ENCODE measurements at regions not wholly inside any gene's neighbourhood (a gene's known extent, or its start where the extent isn't known, plus 50 kb on each side); places are given as distances from the start of the nearest gene placed in this dataset.

DNA sequence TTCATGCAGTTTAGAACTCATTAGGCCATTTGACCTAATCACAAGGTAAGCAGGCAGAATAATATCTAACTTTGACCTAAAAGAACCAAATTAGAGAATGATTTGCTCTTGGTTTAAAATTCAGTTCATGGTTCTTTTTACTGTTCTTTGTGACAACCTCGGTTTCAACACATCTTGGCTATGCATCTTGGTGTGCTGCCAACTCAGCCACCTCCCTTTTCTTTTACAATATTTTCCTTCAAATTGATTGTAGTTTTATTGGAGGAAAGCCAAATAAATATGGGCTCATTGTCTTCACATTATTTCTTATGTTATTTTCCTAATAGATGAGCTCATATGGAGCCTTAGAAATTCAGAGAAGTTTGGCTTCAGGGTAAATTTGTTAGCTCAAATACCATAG, 338.3 kb downstream of the SIPA1L2 start:
- no peak overlapping the region for H2AK5ac ChIP-seq (ENCODE audit: insufficient read length, low read length)
- H3K56ac ChIP-seq (ENCODE audit: insufficient read length, low read depth, low read length) = no peak overlapping the region
- H2BK12ac ChIP-seq (ENCODE audit: insufficient read length, low read depth, low read length) = no peak overlapping the region
- H3K14ac ChIP-seq (ENCODE audit: insufficient read depth, low read length) = no peak overlapping the region
- no peak overlapping the region for H2BK5ac ChIP-seq (ENCODE audit: insufficient read length, low read length)
- H3K18ac ChIP-seq (ENCODE audit: insufficient read length, low read depth, low read length) = no peak overlapping the region
- H3K79me1 ChIP-seq (ENCODE audit: insufficient read depth, low read depth, low read length, poor library complexity, severe bottlenecking) = no peaks in the 10 kb centered on the region
- no peaks in the 10 kb centered on the region for H4K20me1 ChIP-seq (ENCODE audit: control insufficient read depth, insufficient read depth, insufficient read length)
- H3K9me3 Mint-ChIP-seq = no peaks in the 10 kb centered on the region
- H3K23me2 ChIP-seq (ENCODE audit: insufficient read length, low read depth, low read length, poor library complexity, severe bottlenecking) = no peaks in the 10 kb centered on the region
- no peak overlapping the region for H4K5ac ChIP-seq (ENCODE audit: insufficient read length, low read depth, low read length)
- no peaks in the 10 kb centered on the region for H3K27me3 ChIP-seq (ENCODE audit: insufficient read depth, low read length)
- H3K4me1 ChIP-seq (ENCODE audit: insufficient read depth, low read length) = no peaks in the 10 kb centered on the region
- no peak overlapping the region for H2BK20ac ChIP-seq (ENCODE audit: low read depth, low read length, poor library complexity, severe bottlenecking)
- no peak overlapping the region for H3K4ac ChIP-seq (ENCODE audit: low read depth, low read length)
- no peak overlapping the region for H3K27ac ChIP-seq (ENCODE audit: insufficient read length, low read depth, low read length)
- no CpG with 5 or more reads among the region's 1 CpG for WGBS (ENCODE audit: extremely low coverage, insufficient read length, low lambda C conversion rate)
- no peak overlapping the region for H2BK120ac ChIP-seq (ENCODE audit: low read depth, low read length, poor library complexity, severe bottlenecking)
- no peak overlapping the region for H3K4me2 ChIP-seq (ENCODE audit: insufficient read depth, insufficient read length, low read length)
- no peak overlapping the region for H3K4me3 Mint-ChIP-seq
- H2AFZ ChIP-seq (ENCODE audit: low read length) = no peak overlapping the region
- no peaks in the 10 kb centered on the region for H3K9me3 ChIP-seq (ENCODE audit: control insufficient read depth, low read depth, low read length)
- H3K9ac ChIP-seq (ENCODE audit: extremely low read depth, insufficient read length, low read length) = no peak overlapping the region
- H3K4me1 Mint-ChIP-seq = 0 out of 4 replicates have a peak, but pooled peaks cover 0 to 4% of the 10 kb centered on the region in 2 experiments
- H3K27me3 Mint-ChIP-seq (ENCODE audit: low read depth) = peaks cover 2% of the 10 kb centered on the region; the same call in 1 of the 2 replicates
- H3K36me3 Mint-ChIP-seq (ENCODE audit: insufficient read depth in 1 of 3, low read depth in 3 of 3) = no peaks in the 10 kb centered on the region
- H3K27ac Mint-ChIP-seq = no peak overlapping the region
- H4K91ac ChIP-seq (ENCODE audit: insufficient read length, low read depth, low read length) = no peak overlapping the region
- H3K23ac ChIP-seq (ENCODE audit: insufficient read length, low read depth, low read length) = no peak overlapping the region
- no peaks in the 10 kb centered on the region for H3K79me2 ChIP-seq (ENCODE audit: insufficient read depth, low read length)
- no peak overlapping the region for H2BK15ac ChIP-seq (ENCODE audit: low read depth, low read length)
- H3T11ph ChIP-seq (ENCODE audit: low read length) = no peak overlapping the region
- TF ChIP-seq, protein P1, sequence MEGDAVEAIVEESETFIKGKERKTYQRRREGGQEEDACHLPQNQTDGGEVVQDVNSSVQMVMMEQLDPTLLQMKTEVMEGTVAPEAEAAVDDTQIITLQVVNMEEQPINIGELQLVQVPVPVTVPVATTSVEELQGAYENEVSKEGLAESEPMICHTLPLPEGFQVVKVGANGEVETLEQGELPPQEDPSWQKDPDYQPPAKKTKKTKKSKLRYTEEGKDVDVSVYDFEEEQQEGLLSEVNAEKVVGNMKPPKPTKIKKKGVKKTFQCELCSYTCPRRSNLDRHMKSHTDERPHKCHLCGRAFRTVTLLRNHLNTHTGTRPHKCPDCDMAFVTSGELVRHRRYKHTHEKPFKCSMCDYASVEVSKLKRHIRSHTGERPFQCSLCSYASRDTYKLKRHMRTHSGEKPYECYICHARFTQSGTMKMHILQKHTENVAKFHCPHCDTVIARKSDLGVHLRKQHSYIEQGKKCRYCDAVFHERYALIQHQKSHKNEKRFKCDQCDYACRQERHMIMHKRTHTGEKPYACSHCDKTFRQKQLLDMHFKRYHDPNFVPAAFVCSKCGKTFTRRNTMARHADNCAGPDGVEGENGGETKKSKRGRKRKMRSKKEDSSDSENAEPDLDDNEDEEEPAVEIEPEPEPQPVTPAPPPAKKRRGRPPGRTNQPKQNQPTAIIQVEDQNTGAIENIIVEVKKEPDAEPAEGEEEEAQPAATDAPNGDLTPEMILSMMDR (conservative IDR thresholded peaks at IDR 0.05) = no peak
- H4K8ac ChIP-seq (replicated peaks; ENCODE audit: insufficient read length, low read depth, low read length) = no peak overlapping the region
- no peak for DNase-seq
